Urinary bladder (tissue), 3 donors: ENCODE measurements at regions not wholly inside any gene's neighbourhood (a gene's known extent, or its start where the extent isn't known, plus 50 kb on each side); places are given as distances from the start of the nearest gene placed in this dataset.

Source experiments
- DNase-seq: peaks from one replicate; pipeline ENCODE4 v3.0.0-alpha.2; 2015; ENCODE audit errors: extremely low spot score
- H3K27ac ChIP-seq: one replicate; pipeline ENCODE4 v1.5.1; 2013; ENCODE audit warnings: low read depth, mild to moderate bottlenecking, moderate library complexity
- H3K36me3 ChIP-seq: one replicate; pipeline ENCODE4 v1.6.1; 2013; ENCODE audit warnings: mild to moderate bottlenecking, moderate library complexity; ENCODE audit not compliant: insufficient read depth
- H3K4me1 ChIP-seq: one replicate; pipeline ENCODE4 v1.6.1; 2013; ENCODE audit warnings: mild to moderate bottlenecking, moderate library complexity; ENCODE audit not compliant: insufficient read depth
- H3K4me3 ChIP-seq: one replicate; pipeline ENCODE4 v1.5.1; 2013; ENCODE audit warnings: low read depth, low read length
- WGBS: extraction: QIAGEN DNeasy Blood & Tissue Kit; methylation state at CpG from one replicate; pipeline ENCODE4 v1.1.7; 2013; 5-methylcytosine and 5-hydroxymethylcytosine counted together
- donor health status: healthy with polysubstance abuse.
- donor health status: healthy.

DNA sequence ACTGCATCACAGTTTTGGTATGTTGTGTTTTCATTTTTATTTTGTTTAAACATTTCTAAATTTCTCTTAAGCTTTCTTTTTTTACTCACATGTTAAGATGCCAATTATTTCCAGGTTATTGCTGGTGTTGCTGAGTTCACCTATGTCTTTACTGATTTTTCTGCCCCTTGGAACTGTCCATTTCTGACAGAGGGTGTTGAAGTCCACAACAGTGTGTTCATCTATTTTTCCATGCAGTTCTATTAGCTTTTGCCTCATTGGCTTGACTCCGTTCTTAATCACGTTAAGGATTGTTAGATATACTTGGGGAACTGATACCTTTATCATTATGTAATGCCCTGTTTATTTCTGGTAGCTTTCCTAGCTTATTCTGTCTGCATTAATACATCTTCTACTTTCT, 158.0 kb upstream of the TCERG1L start:
- no peak for DNase-seq
- 77% methylated on average over 2 of the region's 2 CpGs for WGBS
- no peak overlapping the region for H3K4me3 ChIP-seq
- H3K4me1 ChIP-seq: no peaks in the 10 kb centered on the region
- no peaks in the 10 kb centered on the region for H3K36me3 ChIP-seq
- H3K27ac ChIP-seq: no peak overlapping the region

DNA sequence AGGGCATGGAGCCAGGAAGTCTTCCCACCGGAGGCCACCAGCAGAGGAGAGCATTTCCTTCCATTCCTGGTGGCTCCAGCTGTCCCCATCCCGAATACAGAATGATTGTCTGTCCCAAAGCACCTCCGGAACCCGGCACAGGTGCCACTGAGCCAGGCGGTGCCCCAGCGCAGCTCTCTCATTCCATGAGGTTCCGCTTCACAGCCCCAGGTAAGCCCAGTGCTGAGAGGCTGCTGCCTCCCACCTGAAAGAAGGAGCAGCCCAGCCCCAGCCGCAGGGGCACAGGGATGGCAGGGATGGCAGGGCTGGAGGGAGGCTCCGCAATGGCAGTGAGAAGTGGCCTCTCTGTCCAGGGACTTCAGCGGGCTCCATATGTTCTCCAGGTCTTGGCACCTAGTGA, 162.1 kb upstream of the TCERG1L start:
- Histone ChIP-seq H3K4me1 (no peaks in the 10 kb centered on the region), H3K4me3 (no peak overlapping the region), H3K36me3 (no peaks in the 10 kb centered on the region), H3K27ac (no peak overlapping the region)
- 89% methylated on average over 10 of the region's 10 CpGs for WGBS
- DNase-seq: no peak

- WGBS: 78% methylated on average over 6 of the region's 6 CpGs
- no peak for DNase-seq
- no peaks in the 10 kb centered on the region for H3K36me3 ChIP-seq
- H3K27ac ChIP-seq: no peak overlapping the region
- H3K4me3 ChIP-seq: no peak overlapping the region
- no peaks in the 10 kb centered on the region for H3K4me1 ChIP-seq
These were observed 162.9 kb upstream of the TCERG1L start for GRCh38 chr10:131474416-131474815.

- DNase-seq: no peak
- Histone ChIP-seq H3K36me3 (no peaks in the 10 kb centered on the region), H3K4me3 (no peak overlapping the region), H3K27ac (no peak overlapping the region), H3K4me1 (no peaks in the 10 kb centered on the region)
- 83% methylated on average over 11 of the region's 11 CpGs for WGBS
These were observed 163.5 kb upstream of the TCERG1L start for GRCh38 chr10:131475043-131475442.

- WGBS: 85% methylated on average over 16 of the region's 16 CpGs
- Histone ChIP-seq H3K4me3 (no peak overlapping the region), H3K36me3 (no peaks in the 10 kb centered on the region), H3K27ac (no peak overlapping the region), H3K4me1 (no peaks in the 10 kb centered on the region)
- DNase-seq: no peak
These were observed 164.3 kb upstream of the TCERG1L start for GRCh38 chr10:131475803-131476202.

DNA sequence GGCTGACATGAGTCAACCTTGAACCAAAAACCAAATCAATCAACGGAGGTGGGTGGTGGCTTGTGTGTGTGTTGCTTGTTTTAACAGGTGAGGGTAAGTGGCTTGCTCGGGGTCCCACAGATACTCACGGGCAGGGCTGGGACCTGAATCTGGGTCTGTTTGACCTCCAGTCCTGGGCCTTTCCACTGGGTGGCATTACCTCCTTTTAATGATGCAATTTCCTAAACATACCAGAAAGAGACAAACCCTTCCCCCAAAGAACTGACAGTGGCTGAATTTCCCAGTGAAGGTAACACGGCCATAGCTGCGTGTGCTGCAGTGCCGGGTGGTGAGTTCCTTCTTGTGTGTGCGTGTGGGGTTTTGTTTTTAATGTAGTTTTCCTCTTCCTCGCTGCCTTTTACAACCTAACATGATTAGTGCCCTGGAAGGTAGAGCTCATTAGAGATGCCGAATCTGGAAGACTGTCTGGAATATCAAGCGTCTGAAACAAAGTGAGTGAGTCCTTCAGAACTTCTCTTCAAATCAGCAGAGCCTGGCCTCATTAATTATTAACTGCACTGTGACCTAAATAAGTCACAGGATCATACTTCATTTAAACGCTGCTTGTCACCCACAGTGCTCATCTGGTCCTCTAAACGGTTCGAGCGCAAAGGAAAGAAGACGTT, 166.1 kb upstream of the TCERG1L start:
- WGBS: 56% methylated on average over 15 of the region's 15 CpGs
- no peak for DNase-seq
- no peaks in the 10 kb centered on the region for H3K4me1 ChIP-seq

GRCh38 chr10:131478377-131478989, 167.0 kb upstream of the TCERG1L start:
- no peaks in the 10 kb centered on the region for H3K4me1 ChIP-seq
- no peak overlapping the region for H3K4me3 ChIP-seq
- H3K27ac ChIP-seq: no peak overlapping the region
- no peak for DNase-seq
- 58% methylated on average over 6 of the region's 6 CpGs for WGBS
- H3K36me3 ChIP-seq: no peaks in the 10 kb centered on the region

More for the DNA sequence above, 166.1 kb upstream of the TCERG1L start:
- Histone ChIP-seq H3K36me3 (no peaks in the 10 kb centered on the region), H3K27ac (no peak overlapping the region), H3K4me3 (no peak overlapping the region)

DNA sequence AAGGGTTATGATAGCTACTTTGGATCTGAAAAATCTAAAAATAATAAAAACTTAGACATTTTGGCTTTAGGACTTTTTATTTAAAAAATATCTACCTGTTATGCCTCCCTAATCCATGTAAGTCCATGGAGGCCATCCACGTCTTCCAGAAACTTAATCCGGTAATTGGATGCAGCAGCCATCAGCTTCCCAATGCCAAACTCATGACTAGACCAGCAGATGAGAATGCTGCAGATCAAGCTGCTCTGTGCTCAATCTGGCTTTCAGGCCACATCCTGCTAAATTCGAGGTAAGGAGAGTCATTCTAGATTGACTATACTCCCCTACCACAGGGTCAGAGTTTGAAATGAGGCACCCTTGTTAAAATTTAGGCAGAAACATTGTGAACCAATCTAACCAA, 168.5 kb upstream of the TCERG1L start:
- no peaks in the 10 kb centered on the region for H3K36me3 ChIP-seq
- no peaks in the 10 kb centered on the region for H3K4me1 ChIP-seq
- no peak overlapping the region for H3K27ac ChIP-seq
- 66% methylated on average over 3 of the region's 3 CpGs for WGBS
- DNase-seq: no peak
- H3K4me3 ChIP-seq: no peak overlapping the region

DNA sequence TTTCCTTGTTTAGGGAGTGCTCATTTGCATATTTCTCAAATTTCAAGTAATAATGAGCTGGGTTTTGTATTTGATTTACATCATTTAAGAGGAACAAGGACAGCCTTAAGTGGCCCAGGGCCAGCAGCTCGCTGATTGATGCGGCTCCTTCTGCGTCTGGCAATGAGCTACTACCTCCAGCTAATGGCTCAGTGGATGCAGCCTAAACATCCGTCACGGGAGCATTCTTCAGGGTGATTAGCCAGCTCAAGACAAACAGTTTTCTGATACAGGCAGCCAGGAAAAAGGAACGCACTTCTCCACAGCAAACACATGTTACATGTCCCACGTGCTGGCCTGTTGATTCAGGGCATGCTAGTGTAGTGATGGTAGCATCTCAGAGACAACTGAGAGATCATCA, 169.3 kb upstream of the TCERG1L start:
- H3K27ac ChIP-seq: no peak overlapping the region
- H3K4me1 ChIP-seq: no peaks in the 10 kb centered on the region
- 18% methylated on average over 7 of the region's 7 CpGs for WGBS
- no peak for DNase-seq
- H3K4me3 ChIP-seq: no peak overlapping the region
- no peaks in the 10 kb centered on the region for H3K36me3 ChIP-seq

- no peaks in the 10 kb centered on the region for H3K4me1 ChIP-seq
- DNase-seq: no peak
- 58% methylated on average over 2 of the region's 2 CpGs for WGBS
- H3K4me3 ChIP-seq: no peak overlapping the region
- no peaks in the 10 kb centered on the region for H3K36me3 ChIP-seq
- H3K27ac ChIP-seq: no peak overlapping the region
These were observed 174.2 kb upstream of the TCERG1L start for GRCh38 chr10:131485732-131486131.

GRCh38 chr10:131487822-131488221, 176.3 kb upstream of the TCERG1L start:
- no peak for DNase-seq
- Histone ChIP-seq H3K4me3 (no peak overlapping the region), H3K27ac (no peak overlapping the region), H3K4me1 (no peaks in the 10 kb centered on the region), H3K36me3 (no peaks in the 10 kb centered on the region)
- 82% methylated on average over 5 of the region's 5 CpGs for WGBS

- H3K36me3 ChIP-seq: no peaks in the 10 kb centered on the region
- H3K4me3 ChIP-seq: no peak overlapping the region
- H3K4me1 ChIP-seq: no peaks in the 10 kb centered on the region
- DNase-seq: no peak
- 86% methylated on average over 9 of the region's 9 CpGs for WGBS
- no peak overlapping the region for H3K27ac ChIP-seq
These were observed 179.6 kb upstream of the TCERG1L start for GRCh38 chr10:131490991-131491594.

- no peak for DNase-seq
- Histone ChIP-seq H3K4me3 (no peak overlapping the region), H3K27ac (no peak overlapping the region), H3K4me1 (no peaks in the 10 kb centered on the region), H3K36me3 (no peaks in the 10 kb centered on the region)
- 61% methylated on average over 9 of the region's 9 CpGs for WGBS
These were observed 180.8 kb upstream of the TCERG1L start for GRCh38 chr10:131492211-131492857.

GRCh38 chr10:131493432-131493831, 181.9 kb upstream of the TCERG1L start:
- Histone ChIP-seq H3K27ac (no peak overlapping the region), H3K4me3 (no peak overlapping the region), H3K36me3 (no peaks in the 10 kb centered on the region), H3K4me1 (no peaks in the 10 kb centered on the region)
- no peak for DNase-seq
- WGBS: 83% methylated on average over 4 of the region's 4 CpGs
